Fibroblast of lung (primary cell): ENCODE measurements at regions not wholly inside any gene's neighbourhood (a gene's known extent, or its start where the extent isn't known, plus 50 kb on each side); places are given as distances from the start of the nearest gene placed in this dataset.

ENCODE experiments used
- DNase-seq, 2 donors: peaks; one replicate each; pipeline versions ENCODE4 v3.0.0 to v3.0.0-alpha.2; 2010; ENCODE audit warnings: low read depth in 2 of 2
- H2AFZ ChIP-seq: 2 replicates; pipeline ENCODE4 v1.5.1; 2012; ENCODE audit warnings: low read length, control low read depth, inconsistent platforms
- H3K27ac ChIP-seq: 2 replicates; pipeline ENCODE4 v1.5.1; 2011; ENCODE audit warnings: low read length, control low read depth; ENCODE audit not compliant: insufficient read depth
- H3K27me3 ChIP-seq: 2 replicates; pipeline ENCODE4 v1.5.1; 2011; ENCODE audit warnings: mild to moderate bottlenecking, low read length; ENCODE audit not compliant: control insufficient read depth, insufficient read depth
- H3K36me3 ChIP-seq: 2 replicates; pipeline ENCODE4 v1.5.1; 2011; ENCODE audit warnings: low read length; ENCODE audit not compliant: control insufficient read depth, insufficient read depth
- H3K4me1 ChIP-seq: 2 replicates; pipeline ENCODE4 v1.5.1; 2011; ENCODE audit warnings: low read length; ENCODE audit not compliant: control insufficient read depth, insufficient read depth; ENCODE audit errors: extremely low read depth
- H3K4me2 ChIP-seq: 2 replicates; pipeline ENCODE4 v1.5.1; 2011; ENCODE audit warnings: low read length, control low read depth; ENCODE audit not compliant: insufficient read depth; ENCODE audit errors: extremely low read depth
- H3K4me3 ChIP-seq, 4 experiments: fragments of 200-600 bp in 1 of 4; sonication (generic) in 1 of 4; replicated peaks in 1 of 4; 2 replicates each; pipeline ENCODE4 v1.5.1; 2011 to 2016; ENCODE audit warnings: low read length in 4 of 4, low read depth in 3 of 4, mild to moderate bottlenecking in 3 of 4, control low read depth in 2 of 4, inconsistent platforms in 1 of 4, mixed read lengths in 1 of 4; ENCODE audit not compliant: insufficient read depth in 1 of 4; ENCODE audit errors: control extremely low read depth in 1 of 4
- H3K79me2 ChIP-seq: 2 replicates; pipeline ENCODE4 v1.5.1; 2012; ENCODE audit warnings: mild to moderate bottlenecking, low read length, inconsistent platforms; ENCODE audit not compliant: control insufficient read depth, insufficient read depth
- H3K9ac ChIP-seq: 2 replicates; pipeline ENCODE4 v1.5.1; 2011; ENCODE audit warnings: mild to moderate bottlenecking, low read length, control low read depth; ENCODE audit not compliant: insufficient read depth
- H3K9me3 ChIP-seq: 2 replicates; pipeline ENCODE4 v1.5.1; 2012; ENCODE audit warnings: low read depth, low read length; ENCODE audit not compliant: control insufficient read depth, insufficient read depth
- H4K20me1 ChIP-seq: 2 replicates; pipeline ENCODE4 v1.5.1; 2011; ENCODE audit warnings: low read length; ENCODE audit not compliant: control insufficient read depth, insufficient read depth; ENCODE audit errors: extremely low read depth
- CTCF ChIP-seq, 2 donors: IDR thresholded peaks in 1 of 2; conservative IDR thresholded peaks in 1 of 2; 1 replicate in 1 of 2; 2 replicates in 1 of 2; pipeline ENCODE4 v1.5.1; 2011 to 2012; ENCODE audit warnings: low read length in 2 of 2, control low read depth in 1 of 2, inconsistent platforms in 1 of 2, low read depth in 1 of 2, mild to moderate bottlenecking in 1 of 2
- EZH2 ChIP-seq: IDR thresholded peaks from 2 replicates; pipeline ENCODE4 v1.5.1; 2012; ENCODE audit warnings: low read length, control low read depth, mild to moderate bottlenecking; ENCODE audit errors: missing control alignments

GRCh38 chr5:147156012-147156411 lies 78.8 kb upstream of the STK32A start:
- no peak for DNase-seq
- no peaks in the 10 kb centered on the region for H4K20me1 ChIP-seq
- H3K4me1 ChIP-seq = no peaks in the 10 kb centered on the region
- H3K79me2 ChIP-seq = no peaks in the 10 kb centered on the region
- H3K27me3 ChIP-seq = no peaks in the 10 kb centered on the region
- H2AFZ ChIP-seq = no peak overlapping the region
- H3K27ac ChIP-seq = no peak overlapping the region
- TF ChIP-seq EZH2 (no peak), CTCF (conservative IDR thresholded peaks at IDR 0.05 in 1 of 2, IDR thresholded peaks at IDR 0.05 in 1 of 2; ENCODE audit: low read depth in 1 of 2, low read length in 2 of 2) (no peak)
- no peak overlapping the region for H3K4me3 ChIP-seq
- H3K9ac ChIP-seq = no peak overlapping the region
- no peak overlapping the region for H3K4me2 ChIP-seq
- no peaks in the 10 kb centered on the region for H3K9me3 ChIP-seq
- no peaks in the 10 kb centered on the region for H3K36me3 ChIP-seq

- no peak overlapping the region for H2AFZ ChIP-seq
- H3K9ac ChIP-seq = no peak overlapping the region
- H3K27ac ChIP-seq = no peak overlapping the region
- TF ChIP-seq CTCF (conservative IDR thresholded peaks at IDR 0.05 in 1 of 2, IDR thresholded peaks at IDR 0.05 in 1 of 2; ENCODE audit: low read depth in 1 of 2, low read length in 2 of 2) = no peak
- H3K4me2 ChIP-seq = no peak overlapping the region
- no peaks in the 10 kb centered on the region for H3K36me3 ChIP-seq
- H3K4me1 ChIP-seq = no peaks in the 10 kb centered on the region
- H4K20me1 ChIP-seq = no peaks in the 10 kb centered on the region
- no peaks in the 10 kb centered on the region for H3K27me3 ChIP-seq
- H3K4me3 ChIP-seq = no peak overlapping the region
- H3K9me3 ChIP-seq = no peaks in the 10 kb centered on the region
- peak in 1 of 2 donors; percentile 27 for DNase-seq
- no peaks in the 10 kb centered on the region for H3K79me2 ChIP-seq
These were observed 73.7 kb upstream of the STK32A start for GRCh38 chr5:147160902-147161700.

- H3K9me3 ChIP-seq = no peaks in the 10 kb centered on the region
- H3K27me3 ChIP-seq = no peaks in the 10 kb centered on the region
- no peak overlapping the region for H2AFZ ChIP-seq
- no peak overlapping the region for H3K4me3 ChIP-seq
- H3K9ac ChIP-seq = no peak overlapping the region
- no peak for DNase-seq
- no peak overlapping the region for H3K4me2 ChIP-seq
- H3K27ac ChIP-seq = no peak overlapping the region
- TF ChIP-seq EZH2 = no peak
- no peak for TF ChIP-seq CTCF (conservative IDR thresholded peaks at IDR 0.05 in 1 of 2, IDR thresholded peaks at IDR 0.05 in 1 of 2; ENCODE audit: low read depth in 1 of 2, low read length in 2 of 2)
- no peaks in the 10 kb centered on the region for H3K79me2 ChIP-seq
- H3K4me1 ChIP-seq = no peaks in the 10 kb centered on the region
- H3K36me3 ChIP-seq = no peaks in the 10 kb centered on the region
- no peaks in the 10 kb centered on the region for H4K20me1 ChIP-seq
These were observed 72.1 kb upstream of the STK32A start for GRCh38 chr5:147162740-147163139.
